PC-9 (cell line): ENCODE measurements at regions not wholly inside any gene's neighbourhood (a gene's known extent, or its start where the extent isn't known, plus 50 kb on each side); places are given as distances from the start of the nearest gene placed in this dataset.
A peak's percentile ranks its signal among the peaks of the same experiment; 100 is the strongest.

Experiments
- BruUV-seq: library from RNA; stranded (reverse); fragments of 400-500 nt; replicated peaks from 2 replicates; lab custom pipeline; 2021; lab: Mats Ljungman, UMichigan
- CTCF ChIA-PET: fragments of 300-600 bp; sonication (Branson Sonifier 250); formaldehyde crosslinking; loops from one replicate; lab custom pipeline; 2022; ENCODE audit warnings: antibody characterized with exemption; lab: Charles Lee
- POLR2A ChIA-PET: fragments of 300-600 bp; sonication (Branson Sonifier 250); formaldehyde crosslinking; loops from one replicate; lab custom pipeline; 2022; ENCODE audit warnings: antibody characterized with exemption; ENCODE audit not compliant: unreplicated experiment; lab: Charles Lee
- DNase-seq, 2 experiments: peaks; one replicate each; pipeline versions ENCODE4 v3.0.0 to v3.0.0-alpha.2; 2015 to 2022; ENCODE audit warnings: mixed read lengths in 1 of 2
- H2AFZ ChIP-seq: fragments of 200-600 bp; sonication (generic); 2 replicates; pipeline ENCODE4 v1.8.1; 2017; ENCODE audit warnings: antibody characterized with exemption
- H3F3A ChIP-seq: fragments of 200-600 bp; sonication (generic); 2 replicates; pipeline ENCODE4 v1.8.1; 2017; ENCODE audit warnings: antibody characterized with exemption, mild to moderate bottlenecking, low read depth; ENCODE audit not compliant: insufficient read depth
- H3K27ac ChIP-seq: fragments of 200-600 bp; sonication (generic); 2 replicates; pipeline ENCODE4 v1.6.1; 2016; ENCODE audit warnings: mixed run types
- H3K27me3 ChIP-seq: fragments of 200-600 bp; sonication (generic); 2 replicates; pipeline ENCODE4 v1.6.1; 2016; ENCODE audit warnings: low read depth, mixed run types; ENCODE audit not compliant: insufficient read depth
- H3K36me3 ChIP-seq: fragments of 200-600 bp; sonication (generic); 2 replicates; pipeline ENCODE4 v1.6.1; 2016; ENCODE audit warnings: low read depth, mixed run types
- H3K4me1 ChIP-seq: fragments of 200-600 bp; sonication (generic); replicated peaks from 2 replicates; pipeline ENCODE4 v1.6.1; 2016; ENCODE audit warnings: mixed run types; ENCODE audit not compliant: insufficient read depth
- H3K4me2 ChIP-seq: fragments of 200-600 bp; sonication (generic); 2 replicates; pipeline ENCODE4 v1.6.1; 2017; ENCODE audit warnings: mixed run types
- H3K4me3 ChIP-seq: fragments of 200-600 bp; sonication (generic); 2 replicates; pipeline ENCODE4 v1.6.1; 2016; ENCODE audit warnings: mixed run types
- H3K79me2 ChIP-seq: fragments of 200-600 bp; sonication (generic); 2 replicates; pipeline ENCODE4 v1.6.1; 2017; ENCODE audit warnings: low read depth, mixed run types
- H3K9me2 ChIP-seq: fragments of 200-600 bp; sonication (generic); 2 replicates; pipeline ENCODE4 v1.8.1; 2017; ENCODE audit warnings: mild to moderate bottlenecking; ENCODE audit not compliant: insufficient read depth
- H3K9me3 ChIP-seq: fragments of 200-600 bp; sonication (generic); 2 replicates; pipeline ENCODE4 v1.8.1; 2016; ENCODE audit warnings: low read depth; ENCODE audit not compliant: insufficient read depth
- H4K20me1 ChIP-seq: fragments of 200-600 bp; sonication (generic); 2 replicates; pipeline ENCODE4 v1.8.1; 2017; ENCODE audit not compliant: insufficient read depth
- CTCF ChIP-seq: fragments of 200-600 bp; sonication (generic); conservative IDR thresholded peaks from 2 replicates; pipeline ENCODE4 v1.6.1; 2017; ENCODE audit warnings: mixed run types, antibody characterized with exemption, mild to moderate bottlenecking, moderate library complexity
- EZH2 ChIP-seq: fragments of 200-600 bp; sonication (generic); IDR thresholded peaks from 2 replicates; pipeline ENCODE4 v1.8.0; 2017; ENCODE audit warnings: antibody characterized with exemption, low read depth
- intact Hi-C: fragments of 100-400 bp; cut with micrococcal nuclease; formaldehyde crosslinking; loops from one replicate; pipeline ENCODE4 v1.10.0; 2022; ENCODE audit not compliant: unreplicated experiment

GRCh38 chr3:150327678-150328653 lies 80.1 kb upstream of the TSC22D2 start:
- no peak overlapping the region for H3K27ac ChIP-seq
- POLR2A ChIA-PET: no interaction called here

GRCh38 chr3:150324788-150325187 lies 83.3 kb upstream of the TSC22D2 start:
- CTCF ChIA-PET: no interaction called here
- Histone ChIP-seq H3K4me1 (peaks cover 31% of the 10 kb centered on the region), H4K20me1 (no peaks in the 10 kb centered on the region), H3K79me2 (no peaks in the 10 kb centered on the region), H3K4me2 (0 out of 2 replicates have a peak overlapping the region, but pooled peaks have one; percentile 7), H3F3A (peaks cover 24% of the 10 kb centered on the region), H3K27ac (no peak overlapping the region), H3K36me3 (no peaks in the 10 kb centered on the region), H2AFZ (no peak overlapping the region), H3K9me3 (peaks cover 3% of the 10 kb centered on the region; the same call in 1 of the 2 replicates), H3K4me3 (no peak overlapping the region), H3K27me3 (no peaks in the 10 kb centered on the region), H3K9me2 (no peaks in the 10 kb centered on the region)
- POLR2A ChIA-PET: no interaction called here
- no peak for TF ChIP-seq CTCF
- TF ChIP-seq EZH2: no peak
- BruUV-seq: no TSS peak
- DNase-seq: no peak
- intact Hi-C loops: no loop called here

More at GRCh38 chr3:150327678-150328653, 80.1 kb upstream of the TSC22D2 start:
- BruUV-seq: no TSS peak
- no peak overlapping the region for H3K4me2 ChIP-seq
- H3K9me2 ChIP-seq: no peaks in the 10 kb centered on the region
- no peak for DNase-seq
- H2AFZ ChIP-seq: no peak overlapping the region
- H3K36me3 ChIP-seq: no peaks in the 10 kb centered on the region
- no peaks in the 10 kb centered on the region for H4K20me1 ChIP-seq
- CTCF ChIA-PET: no interaction called here
- no peak overlapping the region for H3K4me3 ChIP-seq
- no peaks in the 10 kb centered on the region for H3K27me3 ChIP-seq
- H3K9me3 ChIP-seq: no peaks in the 10 kb centered on the region
- H3K4me1 ChIP-seq: peaks cover 18% of the 10 kb centered on the region
- peaks cover 9% of the 10 kb centered on the region; the same call in 1 of the 2 replicates for H3F3A ChIP-seq
- TF ChIP-seq CTCF: no peak
- TF ChIP-seq EZH2: no peak
- intact Hi-C loops: no loop called here
- no peaks in the 10 kb centered on the region for H3K79me2 ChIP-seq

GRCh38 chr3:150324245-150324644 lies 83.9 kb upstream of the TSC22D2 start:
- H3K9me3 ChIP-seq: peaks cover 3% of the 10 kb centered on the region; the same call in 1 of the 2 replicates
- ChIA-PET CTCF (no interaction called here), POLR2A (interaction anchor here (0.6 kb wide), 2 partner anchors 9 kb away, joined by 3 to 4 read pairs; no protein-coding TSS in a partner anchor)
- intact Hi-C loops: no loop called here
- peaks cover 37% of the 10 kb centered on the region for H3K4me1 ChIP-seq
- H3K79me2 ChIP-seq: no peaks in the 10 kb centered on the region
- H3K4me3 ChIP-seq: no peak overlapping the region
- H3K4me2 ChIP-seq: 0 out of 2 replicates have a peak overlapping the region, but pooled peaks have one; percentile 7
- no peaks in the 10 kb centered on the region for H3K27me3 ChIP-seq
- TF ChIP-seq CTCF: no peak
- H3K27ac ChIP-seq: no peak overlapping the region
- DNase-seq: no peak
- H3F3A ChIP-seq: peaks cover 29% of the 10 kb centered on the region
- H3K9me2 ChIP-seq: no peaks in the 10 kb centered on the region
- H2AFZ ChIP-seq: no peak overlapping the region
- H3K36me3 ChIP-seq: no peaks in the 10 kb centered on the region
- H4K20me1 ChIP-seq: no peaks in the 10 kb centered on the region
- BruUV-seq: no TSS peak
